H9 (cell line): ENCODE measurements at regions not wholly inside any gene's neighbourhood (a gene's known extent, or its start where the extent isn't known, plus 50 kb on each side); places are given as distances from the start of the nearest gene placed in this dataset.

ENCODE experiments used
- DNase-seq: peaks from one replicate; pipeline ENCODE4 v3.0.0-alpha.2; 2017
- H2AFZ ChIP-seq: one replicate; pipeline ENCODE4 v1.6.1; 2013; ENCODE audit warnings: mild to moderate bottlenecking, low read length, control low read depth, moderate library complexity
- H2AK5ac ChIP-seq: 2 replicates; pipeline ENCODE4 v1.6.1; 2013; ENCODE audit warnings: low read length, control low read depth, mixed read lengths; ENCODE audit not compliant: insufficient read length
- H2BK120ac ChIP-seq: one replicate; pipeline ENCODE4 v1.6.1; 2013; ENCODE audit warnings: low read depth, mild to moderate bottlenecking, low read length, control low read depth, inconsistent platforms; ENCODE audit not compliant: poor library complexity, severe bottlenecking
- H2BK12ac ChIP-seq: 2 replicates; pipeline ENCODE4 v1.6.1; 2013; ENCODE audit warnings: low read length, control low read depth, mixed read lengths, low read depth; ENCODE audit not compliant: insufficient read length
- H2BK15ac ChIP-seq: 2 replicates; pipeline ENCODE4 v1.6.1; 2013; ENCODE audit warnings: low read depth, low read length, control low read depth
- H2BK20ac ChIP-seq: one replicate; pipeline ENCODE4 v1.6.1; 2013; ENCODE audit warnings: low read depth, mild to moderate bottlenecking, low read length, control low read depth, inconsistent platforms; ENCODE audit not compliant: poor library complexity, severe bottlenecking
- H2BK5ac ChIP-seq: 2 replicates; pipeline ENCODE4 v1.6.1; 2013; ENCODE audit warnings: low read length, control low read depth, mixed read lengths; ENCODE audit not compliant: insufficient read length
- H3K14ac ChIP-seq: 2 replicates; pipeline ENCODE4 v1.6.1; 2013; ENCODE audit warnings: low read length, control low read depth; ENCODE audit not compliant: insufficient read depth
- H3K18ac ChIP-seq: 2 replicates; pipeline ENCODE4 v1.6.1; 2013; ENCODE audit warnings: low read depth, mild to moderate bottlenecking, mixed read lengths, low read length, control low read depth; ENCODE audit not compliant: insufficient read length
- H3K23ac ChIP-seq: 2 replicates; pipeline ENCODE4 v1.6.1; 2013; ENCODE audit warnings: low read length, control low read depth, mixed read lengths, low read depth; ENCODE audit not compliant: insufficient read length
- H3K23me2 ChIP-seq: 2 replicates; pipeline ENCODE4 v1.6.1; 2013; ENCODE audit warnings: low read depth, mild to moderate bottlenecking, mixed read lengths, low read length, control low read depth; ENCODE audit not compliant: insufficient read length, poor library complexity, severe bottlenecking
- H3K27ac ChIP-seq: 2 replicates; pipeline ENCODE4 v1.5.1; 2013; ENCODE audit warnings: low read length, control low read depth, mixed read lengths, low read depth; ENCODE audit not compliant: insufficient read length
- H3K27me3 ChIP-seq: 2 replicates; pipeline ENCODE4 v1.6.1; 2013; ENCODE audit warnings: low read length, control low read depth, inconsistent platforms; ENCODE audit not compliant: insufficient read depth
- H3K4ac ChIP-seq: 2 replicates; pipeline ENCODE4 v1.6.1; 2013; ENCODE audit warnings: low read depth, mild to moderate bottlenecking, control low read depth, inconsistent platforms, low read length, moderate library complexity
- H3K4me1 ChIP-seq: 2 replicates; pipeline ENCODE4 v1.6.1; 2013; ENCODE audit warnings: low read length, control low read depth, inconsistent platforms; ENCODE audit not compliant: insufficient read depth
- H3K4me2 ChIP-seq: 2 replicates; pipeline ENCODE4 v1.6.1; 2013; ENCODE audit warnings: low read length, control low read depth, mixed read lengths; ENCODE audit not compliant: insufficient read length, insufficient read depth
- H3K56ac ChIP-seq: 2 replicates; pipeline ENCODE4 v1.6.1; 2013; ENCODE audit warnings: low read depth, mild to moderate bottlenecking, mixed read lengths, low read length, control low read depth; ENCODE audit not compliant: insufficient read length
- H3K79me1 ChIP-seq: 2 replicates; pipeline ENCODE4 v1.6.1; 2013; ENCODE audit warnings: low read depth, mild to moderate bottlenecking, moderate library complexity, low read length, control low read depth, inconsistent platforms; ENCODE audit not compliant: insufficient read depth, poor library complexity, severe bottlenecking
- H3K79me2 ChIP-seq: 2 replicates; pipeline ENCODE4 v1.6.1; 2013; ENCODE audit warnings: low read length, control low read depth, inconsistent platforms; ENCODE audit not compliant: insufficient read depth
- H3K9ac ChIP-seq: 2 replicates; pipeline ENCODE4 v1.6.1; 2013; ENCODE audit warnings: low read length, control low read depth, mixed read lengths; ENCODE audit not compliant: insufficient read length; ENCODE audit errors: extremely low read depth
- H3K9me3 ChIP-seq: one replicate; pipeline ENCODE4 v1.6.1; 2013; ENCODE audit warnings: low read depth, low read length, inconsistent platforms; ENCODE audit not compliant: control insufficient read depth
- H3T11ph ChIP-seq: one replicate; pipeline ENCODE4 v1.6.1; 2013; ENCODE audit warnings: mild to moderate bottlenecking, low read length, control low read depth, inconsistent platforms
- H4K20me1 ChIP-seq: one replicate; pipeline ENCODE4 v1.6.1; 2013; ENCODE audit not compliant: control insufficient read depth, insufficient read length, insufficient read depth
- H4K5ac ChIP-seq: 2 replicates; pipeline ENCODE4 v1.6.1; 2013; ENCODE audit warnings: low read depth, mild to moderate bottlenecking, mixed read lengths, low read length, control low read depth; ENCODE audit not compliant: insufficient read length
- H4K8ac ChIP-seq: replicated peaks from 2 replicates; pipeline ENCODE4 v1.6.1; 2013; ENCODE audit warnings: low read length, control low read depth, mixed read lengths, low read depth; ENCODE audit not compliant: insufficient read length
- H4K91ac ChIP-seq: 2 replicates; pipeline ENCODE4 v1.6.1; 2013; ENCODE audit warnings: low read depth, mild to moderate bottlenecking, moderate library complexity, mixed read lengths, low read length, control low read depth; ENCODE audit not compliant: insufficient read length
- H3K27ac Mint-ChIP-seq, 3 experiments: 2 replicates in 2 of 3; 3 replicates in 1 of 3; pipeline ENCODE4 v1.8.0; 2020 to 2021; ENCODE audit warnings: mixed read lengths in 3 of 3, mild to moderate bottlenecking in 1 of 3, moderate library complexity in 1 of 3
- H3K27me3 Mint-ChIP-seq: 2 replicates; pipeline ENCODE4 v1.8.0; 2021; ENCODE audit warnings: low read depth, mild to moderate bottlenecking, moderate library complexity, mixed read lengths
- H3K36me3 Mint-ChIP-seq, 3 experiments: 2 replicates in 2 of 3; 3 replicates in 1 of 3; pipeline ENCODE4 v1.8.0; 2020 to 2021; ENCODE audit warnings: low read depth in 3 of 3, mixed read lengths in 3 of 3; ENCODE audit not compliant: insufficient read depth in 1 of 3
- H3K4me1 Mint-ChIP-seq, 2 experiments: 2 replicates each; pipeline ENCODE4 v1.8.0; 2020; ENCODE audit warnings: mixed read lengths in 2 of 2
- H3K4me3 Mint-ChIP-seq, 2 experiments: 2 replicates in 1 of 2; 3 replicates in 1 of 2; pipeline ENCODE4 v1.8.0; 2020 to 2021; ENCODE audit warnings: mild to moderate bottlenecking in 2 of 2, mixed read lengths in 2 of 2, moderate library complexity in 1 of 2
- H3K9me3 Mint-ChIP-seq, 2 experiments: 2 replicates in 1 of 2; 3 replicates in 1 of 2; pipeline ENCODE4 v1.8.0; 2020; ENCODE audit warnings: mild to moderate bottlenecking in 2 of 2, mixed read lengths in 2 of 2, moderate library complexity in 1 of 2
- CTCF ChIP-seq: fragments of 200-600 bp; sonication (generic); conservative IDR thresholded peaks from 3 replicates; pipeline ENCODE4 v1.8.0; 2021; ENCODE audit warnings: antibody characterized with exemption, mild to moderate bottlenecking
- WGBS: extraction: QIAGEN DNeasy Blood & Tissue Kit; methylation state at CpG from one replicate; pipeline ENCODE4 v1.1.7; 2013; ENCODE audit warnings: missing lambda C conversion rate, low lambda C conversion rate, mixed read lengths; ENCODE audit not compliant: insufficient read length; ENCODE audit errors: extremely low coverage; 5-methylcytosine and 5-hydroxymethylcytosine counted together

GRCh38 chr2:75792996-75793395 lies 82.3 kb upstream of the GCFC2 start:
- no peak overlapping the region for H2BK20ac ChIP-seq
- H4K5ac ChIP-seq, result no peak overlapping the region
- no CpG with 5 or more reads among the region's 1 CpG for WGBS
- no peak overlapping the region for H3T11ph ChIP-seq
- no peak overlapping the region for H2BK120ac ChIP-seq
- no peak overlapping the region for H3K9ac ChIP-seq
- H2BK12ac ChIP-seq, result no peak overlapping the region
- H2BK15ac ChIP-seq, result no peak overlapping the region
- no peak overlapping the region for H4K91ac ChIP-seq
- no peak overlapping the region for H2BK5ac ChIP-seq
- Mint-ChIP-seq H3K27ac (no peak overlapping the region), H3K9me3 (no peaks in the 10 kb centered on the region; a peak in 1 of 5 replicates), H3K4me1 (peaks cover 10 to 12% of the 10 kb centered on the region in 2 experiments), H3K36me3 (no peaks in the 10 kb centered on the region), H3K27me3 (peaks cover 2% of the 10 kb centered on the region), H3K4me3 (no peak overlapping the region)
- no peak for DNase-seq
- no peak overlapping the region for H3K18ac ChIP-seq
- no peaks in the 10 kb centered on the region for H3K27me3 ChIP-seq
- no peak overlapping the region for H3K27ac ChIP-seq
- H3K4ac ChIP-seq, result no peak overlapping the region
- 0 out of 2 replicates have a peak, but pooled peaks cover 2% of the 10 kb centered on the region for H3K4me1 ChIP-seq
- no peaks in the 10 kb centered on the region for H3K23me2 ChIP-seq
- no peak overlapping the region for H2AFZ ChIP-seq
- TF ChIP-seq CTCF, result no peak
- H3K79me2 ChIP-seq, result no peaks in the 10 kb centered on the region
- H3K56ac ChIP-seq, result no peak overlapping the region
- H2AK5ac ChIP-seq, result no peak overlapping the region
- no peak overlapping the region for H3K23ac ChIP-seq
- no peaks in the 10 kb centered on the region for H4K20me1 ChIP-seq
- no peak overlapping the region for H3K4me2 ChIP-seq
- H3K79me1 ChIP-seq, result no peaks in the 10 kb centered on the region
- H3K14ac ChIP-seq, result no peak overlapping the region
- no peaks in the 10 kb centered on the region for H3K9me3 ChIP-seq
- no peak overlapping the region for H4K8ac ChIP-seq
